ENCODE measurements at regions not wholly inside any gene's neighbourhood (a gene's known extent, or its start where the extent isn't known, plus 50 kb on each side); places are given as distances from the start of the nearest gene placed in this dataset.

GRCh38 chr3:99246010-99246654 is 344.6 kb upstream of the DCBLD2 start:
- no peak for TF ChIP-seq CTCF (conservative IDR thresholded peaks at IDR 0.05; ENCODE audit: low read length)
- TF ChIP-seq EZH2phosphoT487 (IDR thresholded peaks at IDR 0.05; ENCODE audit: borderline replicate concordance) = no peak
